Activated B cell treated with CpG ODN at 0.5 μM for 24 hours (primary cell): ENCODE measurements at regions not wholly inside any gene's neighbourhood (a gene's known extent, or its start where the extent isn't known, plus 50 kb on each side); places are given as distances from the start of the nearest gene placed in this dataset.

Source experiments
- ATAC-seq: fragments of 200-7000 bp; cut with Tn5 transposase; one replicate; pipeline ENCODE4 v1.10.0; 2021; ENCODE audit warnings: low read depth, mild to moderate bottlenecking, moderate library complexity
- CTCF ChIA-PET: fragments of 350-600 bp; sonication (Branson Sonifier 250); formaldehyde crosslinking; loops from one replicate; lab custom pipeline; 2021; ENCODE audit warnings: antibody characterized with exemption; lab: Charles Lee
- POLR2A ChIA-PET: fragments of 350-600 bp; sonication (Branson Sonifier 250); formaldehyde crosslinking; loops from one replicate; lab custom pipeline; 2021; ENCODE audit warnings: antibody characterized with exemption; lab: Charles Lee
- DNase-seq: peaks from one replicate; pipeline ENCODE4 v3.0.0; 2022
- H3K27ac Mint-ChIP-seq: one replicate; pipeline ENCODE4 v1.8.0; 2020; ENCODE audit warnings: mixed read lengths
- H3K27me3 Mint-ChIP-seq: one replicate; pipeline ENCODE4 v1.8.0; 2021; ENCODE audit warnings: mixed read lengths
- H3K36me3 Mint-ChIP-seq: one replicate; pipeline ENCODE4 v1.8.0; 2021; ENCODE audit warnings: low read depth, mixed read lengths
- H3K4me1 Mint-ChIP-seq: one replicate; pipeline ENCODE4 v1.8.0; 2021; ENCODE audit warnings: mixed read lengths
- H3K4me3 Mint-ChIP-seq: one replicate; pipeline ENCODE4 v1.8.0; 2020; ENCODE audit warnings: mild to moderate bottlenecking, mixed read lengths
- H3K9me3 Mint-ChIP-seq: one replicate; pipeline ENCODE4 v1.8.0; 2020; ENCODE audit warnings: mixed read lengths
- intact Hi-C: fragments of 100-400 bp; cut with micrococcal nuclease; formaldehyde crosslinking; loops from one replicate; pipeline ENCODE4 v1.15.1; 2024
- TF ChIP-seq, protein P1 (sequence below): fragments of 200-600 bp; IDR thresholded peaks from one replicate; pipeline ENCODE4 v1.8.0; 2022; ENCODE audit warnings: antibody characterized with exemption, mild to moderate bottlenecking

DNA sequence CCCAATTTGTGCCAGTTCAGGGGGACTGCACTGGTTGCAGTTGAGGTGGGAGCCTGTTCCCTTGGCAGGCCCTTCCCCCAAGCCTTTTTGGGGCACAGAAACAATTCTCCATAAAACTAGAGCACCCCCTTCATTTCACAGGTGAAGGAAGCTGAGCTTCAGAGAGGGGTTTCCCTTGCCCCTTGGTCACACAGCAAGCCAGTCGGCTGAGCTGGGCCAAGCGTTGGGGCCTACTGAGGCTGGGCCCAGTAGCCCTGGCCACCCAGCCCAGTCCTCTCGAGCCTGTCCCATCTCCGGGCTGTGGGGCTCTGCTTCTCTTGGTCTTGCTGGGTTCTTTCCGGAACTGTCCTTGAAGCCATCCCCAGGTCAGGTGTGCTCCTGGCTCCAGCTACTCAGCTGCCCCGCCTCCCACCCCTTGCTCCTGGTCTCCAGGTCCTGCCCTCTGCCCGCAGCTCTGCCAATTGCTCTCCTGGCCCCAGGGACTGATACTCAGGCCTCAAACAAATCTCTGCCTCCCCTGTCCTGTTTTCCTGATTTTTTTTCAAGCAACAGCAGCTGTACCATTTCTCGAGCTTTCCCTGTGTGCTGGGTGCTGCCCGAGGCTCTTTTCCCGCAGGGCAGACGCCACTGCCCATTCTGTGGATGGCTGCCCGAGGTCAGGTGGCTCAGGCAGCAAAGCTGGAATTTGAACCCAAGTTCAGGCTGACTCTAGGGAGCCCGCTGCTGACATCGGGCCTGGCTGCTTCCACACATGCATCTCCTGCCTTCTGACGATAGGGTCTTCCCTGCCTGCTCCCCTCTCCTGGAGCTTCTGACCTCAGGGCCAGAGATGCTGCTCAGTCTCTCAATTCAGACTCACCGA, 87.4 kb upstream of the NKD1 start:
- no peak overlapping the region for H3K27ac Mint-ChIP-seq
- no peak for ATAC-seq
- intact Hi-C loops, result no loop called here
- TF ChIP-seq, protein P1, sequence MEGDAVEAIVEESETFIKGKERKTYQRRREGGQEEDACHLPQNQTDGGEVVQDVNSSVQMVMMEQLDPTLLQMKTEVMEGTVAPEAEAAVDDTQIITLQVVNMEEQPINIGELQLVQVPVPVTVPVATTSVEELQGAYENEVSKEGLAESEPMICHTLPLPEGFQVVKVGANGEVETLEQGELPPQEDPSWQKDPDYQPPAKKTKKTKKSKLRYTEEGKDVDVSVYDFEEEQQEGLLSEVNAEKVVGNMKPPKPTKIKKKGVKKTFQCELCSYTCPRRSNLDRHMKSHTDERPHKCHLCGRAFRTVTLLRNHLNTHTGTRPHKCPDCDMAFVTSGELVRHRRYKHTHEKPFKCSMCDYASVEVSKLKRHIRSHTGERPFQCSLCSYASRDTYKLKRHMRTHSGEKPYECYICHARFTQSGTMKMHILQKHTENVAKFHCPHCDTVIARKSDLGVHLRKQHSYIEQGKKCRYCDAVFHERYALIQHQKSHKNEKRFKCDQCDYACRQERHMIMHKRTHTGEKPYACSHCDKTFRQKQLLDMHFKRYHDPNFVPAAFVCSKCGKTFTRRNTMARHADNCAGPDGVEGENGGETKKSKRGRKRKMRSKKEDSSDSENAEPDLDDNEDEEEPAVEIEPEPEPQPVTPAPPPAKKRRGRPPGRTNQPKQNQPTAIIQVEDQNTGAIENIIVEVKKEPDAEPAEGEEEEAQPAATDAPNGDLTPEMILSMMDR, result no peak
- no peak overlapping the region for H3K4me3 Mint-ChIP-seq
- H3K36me3 Mint-ChIP-seq, result no peaks in the 10 kb centered on the region
- H3K27me3 Mint-ChIP-seq, result peaks cover 28% of the 10 kb centered on the region
- H3K9me3 Mint-ChIP-seq, result no peaks in the 10 kb centered on the region
- DNase-seq, result no peak
- ChIA-PET CTCF (no interaction called here), POLR2A (no interaction called here)
- H3K4me1 Mint-ChIP-seq, result no peaks in the 10 kb centered on the region

DNA sequence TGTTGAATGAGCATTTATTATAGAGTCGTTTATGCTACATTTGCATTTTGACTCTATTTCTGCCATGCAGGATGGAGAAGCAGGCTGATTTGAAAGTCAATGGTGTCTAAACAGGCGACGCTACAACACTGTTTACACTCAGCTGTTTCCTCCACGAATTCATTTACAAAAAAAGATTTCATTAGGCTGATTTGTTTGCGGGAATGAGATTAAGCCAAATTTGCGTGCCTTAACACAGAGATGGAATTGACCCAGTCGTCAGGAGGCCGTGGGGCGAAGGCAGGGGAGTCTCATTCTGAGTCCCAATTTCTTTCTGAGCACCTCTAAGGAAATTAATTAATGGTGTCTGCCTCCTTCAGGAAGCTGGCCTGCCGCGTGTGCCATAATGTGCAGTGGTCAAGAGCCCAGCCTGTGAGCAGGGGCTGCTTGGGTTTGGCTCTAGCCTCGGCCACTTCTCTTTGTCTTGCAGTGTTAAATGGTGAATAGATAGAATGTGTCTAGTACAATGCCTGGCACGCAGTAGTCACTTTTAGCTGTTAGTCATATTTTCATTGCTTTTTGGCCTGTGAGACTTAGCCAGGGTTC, 88.6 kb upstream of the NKD1 start:
- ChIA-PET POLR2A (no interaction called here), CTCF (no interaction called here)
- ATAC-seq, result no peak
- intact Hi-C loops, result no loop called here
- TF ChIP-seq, protein P1, result no peak
- Mint-ChIP-seq H3K36me3 (no peaks in the 10 kb centered on the region), H3K27me3 (peaks cover 24% of the 10 kb centered on the region), H3K4me1 (no peaks in the 10 kb centered on the region), H3K4me3 (no peak overlapping the region), H3K27ac (no peak overlapping the region), H3K9me3 (no peaks in the 10 kb centered on the region)
- DNase-seq, result no peak

DNA sequence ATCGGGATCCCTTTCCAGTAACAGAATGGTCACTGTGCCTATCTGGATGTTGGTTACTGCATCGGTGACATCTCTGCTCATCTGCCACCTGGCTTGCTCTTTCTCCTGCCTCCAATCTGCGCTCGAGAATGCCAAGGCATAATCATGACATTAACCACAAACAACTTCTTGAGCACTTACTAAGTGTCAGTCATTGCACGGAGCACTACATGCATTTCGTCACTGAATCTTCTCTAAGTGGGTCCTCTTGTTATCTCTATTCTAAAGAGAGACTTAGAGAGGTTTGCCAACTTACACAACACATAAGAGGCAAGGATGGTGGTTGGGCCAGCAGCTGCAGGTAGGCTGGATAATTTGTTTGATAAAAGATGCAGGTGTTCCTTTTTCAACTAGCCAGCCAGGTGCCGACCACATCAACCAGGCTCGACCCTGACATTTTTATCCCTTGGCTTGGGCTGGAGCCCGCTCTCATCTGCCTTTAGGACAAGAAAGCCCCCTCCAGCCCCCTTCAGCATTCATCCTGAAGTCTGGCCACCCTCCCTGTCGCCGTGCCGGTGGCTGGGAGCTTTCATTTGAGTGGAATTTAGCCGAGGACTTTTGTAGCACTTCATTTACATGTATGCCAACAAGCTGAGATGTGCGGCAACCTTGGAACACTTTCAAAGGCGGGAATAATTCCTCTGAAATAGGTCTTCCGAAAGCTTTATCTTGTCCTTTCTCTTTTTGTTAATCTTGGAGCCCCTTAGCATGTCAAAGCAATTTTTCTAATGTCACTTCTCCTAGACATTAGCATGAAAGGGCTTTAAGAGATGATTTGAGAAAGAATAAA, 89.3 kb upstream of the NKD1 start:
- Mint-ChIP-seq H3K27me3 (peaks cover 19% of the 10 kb centered on the region), H3K4me1 (no peaks in the 10 kb centered on the region), H3K36me3 (no peaks in the 10 kb centered on the region), H3K4me3 (no peak overlapping the region), H3K9me3 (no peaks in the 10 kb centered on the region), H3K27ac (no peak overlapping the region)
- no peak for DNase-seq
- ChIA-PET CTCF (no interaction called here), POLR2A (no interaction called here)
- TF ChIP-seq, protein P1, result no peak
- intact Hi-C loops, result no loop called here
- ATAC-seq, result no peak

DNA sequence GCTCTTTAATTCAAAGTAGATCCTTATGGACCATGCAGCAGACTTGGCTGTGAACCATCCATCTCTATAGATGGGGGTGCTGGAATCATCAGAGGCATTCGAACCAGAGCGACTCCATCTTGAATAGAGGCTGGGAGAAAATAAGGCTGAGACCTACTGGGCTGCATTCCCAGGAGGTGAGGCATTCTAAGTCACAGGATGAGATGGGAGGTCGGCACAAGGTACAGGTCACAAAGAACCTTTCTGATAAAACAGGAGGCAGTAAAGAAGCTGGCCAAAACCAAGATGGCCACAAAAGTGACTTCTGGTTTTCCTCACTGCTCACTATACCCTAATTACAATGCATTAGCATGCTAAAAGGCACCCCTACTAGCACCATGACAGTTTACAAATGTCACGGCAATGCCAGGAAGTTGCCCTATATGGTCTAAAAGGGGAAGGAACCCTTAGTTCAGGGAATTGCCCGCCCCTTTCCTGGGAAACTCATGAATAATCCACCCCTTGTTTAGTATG, 89.2 kb upstream of the BRD7 start:
- peaks cover 18% of the 10 kb centered on the region for H3K27me3 Mint-ChIP-seq
- ChIA-PET CTCF (no interaction called here), POLR2A (no interaction called here)
- intact Hi-C loops, result no loop called here
- DNase-seq (no peak), ATAC-seq (no peak)
- H3K4me3 Mint-ChIP-seq, result no peak overlapping the region
- H3K4me1 Mint-ChIP-seq, result no peaks in the 10 kb centered on the region
- H3K9me3 Mint-ChIP-seq, result no peaks in the 10 kb centered on the region
- TF ChIP-seq, protein P1, result no peak
- H3K36me3 Mint-ChIP-seq, result no peaks in the 10 kb centered on the region
- H3K27ac Mint-ChIP-seq, result no peak overlapping the region

DNA sequence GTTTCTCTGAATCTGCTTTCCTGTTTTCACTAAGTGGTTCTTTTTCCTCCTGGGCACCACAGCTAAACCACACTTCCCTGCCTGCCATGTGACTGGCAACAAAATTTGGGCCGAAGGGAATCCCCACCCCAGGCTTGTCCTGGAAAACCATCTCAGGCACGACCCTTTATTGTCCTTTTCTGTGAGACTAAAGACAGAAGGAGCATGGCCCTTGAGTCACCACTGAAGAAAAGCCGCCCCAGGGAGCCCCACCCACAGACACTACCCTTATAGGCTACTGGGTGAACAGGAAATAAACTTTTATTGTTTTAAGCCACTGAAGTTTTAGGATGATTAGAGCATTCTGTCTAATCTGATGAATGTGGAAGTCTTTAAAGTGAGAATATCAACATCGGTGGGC, 88.6 kb upstream of the BRD7 start:
- Mint-ChIP-seq H3K27ac (no peak overlapping the region), H3K4me1 (no peaks in the 10 kb centered on the region), H3K4me3 (no peak overlapping the region), H3K9me3 (no peaks in the 10 kb centered on the region), H3K36me3 (no peaks in the 10 kb centered on the region), H3K27me3 (peaks cover 18% of the 10 kb centered on the region)
- intact Hi-C loops, result no loop called here
- ChIA-PET CTCF (no interaction called here), POLR2A (no interaction called here)
- DNase-seq (no peak), ATAC-seq (no peak)
- TF ChIP-seq, protein P1, result no peak
